GM12878 (cell line): ENCODE measurements at regions not wholly inside any gene's neighbourhood (a gene's known extent, or its start where the extent isn't known, plus 50 kb on each side); places are given as distances from the start of the nearest gene placed in this dataset.

ENCODE experiments used
- ATAC-seq: fragments of 200-7000 bp; cut with Tn5 transposase; 3 replicates; pipeline ENCODE4 v1.9.1; 2020; ENCODE audit warnings: mild to moderate bottlenecking, moderate library complexity
- BruUV-seq: library from RNA; stranded (reverse); fragments of 400-500 nt; replicated peaks from 2 replicates; lab custom pipeline; 2021; lab: Mats Ljungman, UMichigan
- CTCF ChIA-PET: fragments of 300-600 bp; sonication (Branson Sonifier 250); formaldehyde crosslinking; extraction: SDS; loops from one replicate; lab custom pipeline; 2021; ENCODE audit warnings: inconsistent platforms; lab: Yijun Ruan, JAX
- POLR2A ChIA-PET: fragments of 350-600 bp; formaldehyde crosslinking; extraction: SDS; loops from one replicate; lab custom pipeline; 2021; ENCODE audit warnings: inconsistent platforms; lab: Charles Lee
- RAD21 ChIA-PET: fragments of 300-600 bp; sonication (Branson Sonifier 250); formaldehyde crosslinking; loops from one replicate; lab custom pipeline; 2023; ENCODE audit warnings: antibody characterized with exemption; ENCODE audit not compliant: unreplicated experiment; lab: Charles Lee
- SMC1A ChIA-PET: fragments of 300-600 bp; sonication (Branson Sonifier 250); formaldehyde crosslinking; loops from one replicate; lab custom pipeline; 2023; ENCODE audit not compliant: unreplicated experiment, uncharacterized antibody; lab: Charles Lee
- DNase-seq: peaks from one replicate; pipeline ENCODE4 v3.0.0-alpha.2; 2011; ENCODE audit warnings: low read depth, low spot score
- FAIRE-seq: peaks from 3 replicates; lab custom pipeline; 2011; peaks lifted over from hg19 to GRCh38; lab: Jason Lieb, UNC
- H2AFZ ChIP-seq: 2 replicates; pipeline ENCODE4 v1.6.0; 2011; ENCODE audit warnings: low read depth, low read length, control low read depth; ENCODE audit not compliant: control insufficient read depth
- H3K27ac ChIP-seq: 2 replicates; pipeline ENCODE4 v1.5.1; 2011; ENCODE audit warnings: control low read depth; ENCODE audit not compliant: control insufficient read depth, insufficient read depth
- H3K27me3 ChIP-seq, 2 experiments: replicated peaks in 1 of 2; 2 replicates each; pipeline versions ENCODE4 v1.6.0 to v1.6.1; 2011; ENCODE audit warnings: low read length in 1 of 2; ENCODE audit not compliant: control insufficient read depth in 2 of 2, insufficient read depth in 2 of 2
- H3K36me3 ChIP-seq, 2 experiments: 2 replicates each; pipeline ENCODE4 v1.5.1; 2011; ENCODE audit warnings: low read length in 1 of 2; ENCODE audit not compliant: control insufficient read depth in 2 of 2, insufficient read depth in 2 of 2
- H3K4me1 ChIP-seq: 2 replicates; pipeline ENCODE4 v1.6.1; 2011; ENCODE audit warnings: mild to moderate bottlenecking, low read length, moderate library complexity, mixed read lengths; ENCODE audit not compliant: control insufficient read depth, insufficient read depth
- H3K4me2 ChIP-seq: 2 replicates; pipeline ENCODE4 v1.6.0; 2011; ENCODE audit warnings: control low read depth; ENCODE audit not compliant: control insufficient read depth, insufficient read depth
- H3K4me3 ChIP-seq: fragments of 200-600 bp; sonication (generic); 2 replicates; pipeline ENCODE4 v1.5.1; 2016
- H3K79me2 ChIP-seq: 2 replicates; pipeline ENCODE4 v1.6.0; 2011; ENCODE audit warnings: low read length; ENCODE audit not compliant: control insufficient read depth, insufficient read depth
- H3K9ac ChIP-seq: 2 replicates; pipeline ENCODE4 v1.8.0; 2011; ENCODE audit warnings: low read length, control low read depth, mixed read lengths; ENCODE audit not compliant: control insufficient read depth, insufficient read depth
- H3K9me3 ChIP-seq: replicated peaks from 3 replicates; pipeline ENCODE4 v1.5.1; 2011; ENCODE audit warnings: mild to moderate bottlenecking, low read length; ENCODE audit not compliant: control insufficient read depth, insufficient read depth
- H4K20me1 ChIP-seq: 2 replicates; pipeline ENCODE4 v1.6.0; 2011; ENCODE audit not compliant: control insufficient read depth, insufficient read depth
- ASH2L ChIP-seq: fragments of 300-600, 200-600 bp; sonication (generic); IDR thresholded peaks from 2 replicates; pipeline ENCODE4 v1.6.1; 2017; ENCODE audit warnings: low read depth, mild to moderate bottlenecking, borderline replicate concordance
- BCL11A ChIP-seq: IDR thresholded peaks from 2 replicates; pipeline ENCODE4 v1.6.1; 2011; ENCODE audit warnings: low read depth, low read length
- CBFB ChIP-seq: IDR thresholded peaks from 2 replicates; pipeline ENCODE4 v1.6.1; 2016; ENCODE audit warnings: antibody characterized with exemption, low read depth
- CREM ChIP-seq: IDR thresholded peaks from 2 replicates; pipeline ENCODE4 v1.6.1; 2014; ENCODE audit warnings: antibody characterized with exemption, low read depth
- EED ChIP-seq: sonication (generic); IDR thresholded peaks from 2 replicates; pipeline ENCODE4 v1.6.1; 2016; ENCODE audit warnings: antibody characterized with exemption, low read depth
- EP300 ChIP-seq, 2 experiments: fragments of 150-350 bp in 1 of 2; IDR thresholded peaks; 2 replicates each; pipeline ENCODE4 v1.6.1; 2011 to 2012; ENCODE audit warnings: low read depth in 2 of 2, low read length in 2 of 2, borderline replicate concordance in 1 of 2, improper control_type of control experiment in 1 of 2, inconsistent platforms in 1 of 2; ENCODE audit not compliant: control insufficient read depth in 1 of 2
- ETV6 ChIP-seq, 2 experiments: fragments of 450-650 bp in 1 of 2; IDR thresholded peaks in 1 of 2; conservative IDR thresholded peaks in 1 of 2; 2 replicates each; pipeline ENCODE4 v1.6.1; 2014; ENCODE audit warnings: antibody characterized with exemption in 1 of 2, borderline replicate concordance in 1 of 2, low read depth in 1 of 2, mild to moderate bottlenecking in 1 of 2, moderate library complexity in 1 of 2
- GATAD2B ChIP-seq: fragments of 450-650 bp; conservative IDR thresholded peaks from 2 replicates; pipeline ENCODE4 v1.6.1; 2017; ENCODE audit warnings: low read depth, mild to moderate bottlenecking, moderate library complexity
- KDM1A ChIP-seq: fragments of 200-600 bp; sonication (generic); IDR thresholded peaks from 2 replicates; pipeline ENCODE4 v1.6.1; 2016; ENCODE audit warnings: borderline replicate concordance
- MTA2 ChIP-seq: fragments of 450-650 bp; IDR thresholded peaks from 2 replicates; pipeline ENCODE4 v1.6.1; 2016; ENCODE audit warnings: low read depth, mild to moderate bottlenecking, moderate library complexity
- NFIC ChIP-seq: IDR thresholded peaks from 2 replicates; pipeline ENCODE4 v1.6.1; 2012; ENCODE audit warnings: low read depth, mild to moderate bottlenecking, inconsistent platforms, low read length, moderate library complexity
- NFYB ChIP-seq: IDR thresholded peaks from 2 replicates; pipeline ENCODE4 v1.6.1; 2011; ENCODE audit warnings: low read depth, mild to moderate bottlenecking, low read length, improper control_type of control experiment, moderate library complexity; ENCODE audit not compliant: insufficient read depth
- NR2F1 ChIP-seq: fragments of 450-650 bp; conservative IDR thresholded peaks from 2 replicates; pipeline ENCODE4 v1.6.1; 2017; ENCODE audit warnings: mild to moderate bottlenecking
- PML ChIP-seq: IDR thresholded peaks from 2 replicates; pipeline ENCODE4 v1.6.1; 2012; ENCODE audit warnings: low read length, inconsistent platforms
- SIN3A ChIP-seq: IDR thresholded peaks from 2 replicates; pipeline ENCODE4 v1.6.1; 2012; ENCODE audit warnings: low read depth, low read length, improper control_type of control experiment
- SRF ChIP-seq, 2 experiments: IDR thresholded peaks; 2 replicates each; pipeline ENCODE4 v1.6.1; 2011; ENCODE audit warnings: low read depth in 2 of 2, low read length in 2 of 2, mild to moderate bottlenecking in 1 of 2, moderate library complexity in 1 of 2
- TARDBP ChIP-seq: IDR thresholded peaks from 2 replicates; pipeline ENCODE4 v1.6.1; 2016; ENCODE audit warnings: borderline replicate concordance
- TBL1XR1 ChIP-seq: IDR thresholded peaks from 2 replicates; pipeline ENCODE4 v1.6.1; 2012; ENCODE audit warnings: low read depth, low read length, improper control_type of control experiment
- WGBS: methylation state at CpG from one replicate; pipeline ENCODE4 v1.1.6; 2016; ENCODE audit warnings: low lambda C conversion rate; ENCODE audit not compliant: insufficient replicate concordance, insufficient coverage; ENCODE audit errors: missing lambda C conversion rate; 5-methylcytosine and 5-hydroxymethylcytosine counted together
- in situ Hi-C: fragments of 300-500 bp; cut with MboI; formaldehyde crosslinking; loops from 9 replicates; pipeline ENCODE4 v1.14.3; 2018; ENCODE audit warnings: mixed read lengths
- intact Hi-C: fragments of 100-400 bp; cut with micrococcal nuclease; formaldehyde crosslinking; loops from one replicate; pipeline ENCODE4 v1.14.2; 2022; ENCODE audit not compliant: unreplicated experiment
- TF ChIP-seq, protein P1 (sequence below): fragments of 450-650 bp; IDR thresholded peaks from 2 replicates; pipeline ENCODE4 v1.6.1; 2017; ENCODE audit warnings: low read depth, mild to moderate bottlenecking, moderate library complexity
- TF ChIP-seq, protein P2 (sequence below): fragments of 450-650 bp; IDR thresholded peaks from 2 replicates; pipeline ENCODE4 v1.6.1; 2017; ENCODE audit warnings: mild to moderate bottlenecking

- no peak overlapping the region for H3K27ac ChIP-seq
- CTCF ChIA-PET, result interaction anchor here (1.0 to 1.4 kb wide), 4 partner anchors 12 to 122 kb away, joined by 3 to 5 read pairs (median 4); no protein-coding TSS in a partner anchor
- in situ Hi-C loops (no loop called here), intact Hi-C loops (no loop called here)
- RAD21 ChIA-PET, result no interaction called here
- DNase-seq, result no peak
- FAIRE-seq, result no peak
- no peak overlapping the region for H3K4me3 ChIP-seq
- POLR2A ChIA-PET, result interaction anchor here (0.6 kb wide), 1 partner anchor 122 kb away, joined by 3 read pairs; no protein-coding TSS in a partner anchor
- WGBS, result 68% methylated on average over 9 of the region's 9 CpGs
- H3K9ac ChIP-seq, result no peak overlapping the region
- TF ChIP-seq SRF (IDR thresholded peaks at IDR 0.05; ENCODE audit: low read depth in 2 of 2, low read length in 2 of 2) (no peak), SIN3A (no peak), MTA2 (no peak), PML (no peak), CBFB (no peak), BCL11A (no peak), ETV6 (conservative IDR thresholded peaks at IDR 0.05 in 1 of 2, IDR thresholded peaks at IDR 0.05 in 1 of 2; ENCODE audit: borderline replicate concordance in 1 of 2, low read depth in 1 of 2) (no peak), EED (no peak), EP300 (IDR thresholded peaks at IDR 0.05; ENCODE audit: borderline replicate concordance in 1 of 2, control insufficient read depth in 1 of 2, low read depth in 2 of 2, low read length in 2 of 2) (no peak), CREM (no peak), NFYB (no peak), TARDBP (no peak), NR2F1 (no peak), ASH2L (no peak), TBL1XR1 (no peak), NFIC (no peak), GATAD2B (no peak), KDM1A (no peak)
- TF ChIP-seq, protein P1, sequence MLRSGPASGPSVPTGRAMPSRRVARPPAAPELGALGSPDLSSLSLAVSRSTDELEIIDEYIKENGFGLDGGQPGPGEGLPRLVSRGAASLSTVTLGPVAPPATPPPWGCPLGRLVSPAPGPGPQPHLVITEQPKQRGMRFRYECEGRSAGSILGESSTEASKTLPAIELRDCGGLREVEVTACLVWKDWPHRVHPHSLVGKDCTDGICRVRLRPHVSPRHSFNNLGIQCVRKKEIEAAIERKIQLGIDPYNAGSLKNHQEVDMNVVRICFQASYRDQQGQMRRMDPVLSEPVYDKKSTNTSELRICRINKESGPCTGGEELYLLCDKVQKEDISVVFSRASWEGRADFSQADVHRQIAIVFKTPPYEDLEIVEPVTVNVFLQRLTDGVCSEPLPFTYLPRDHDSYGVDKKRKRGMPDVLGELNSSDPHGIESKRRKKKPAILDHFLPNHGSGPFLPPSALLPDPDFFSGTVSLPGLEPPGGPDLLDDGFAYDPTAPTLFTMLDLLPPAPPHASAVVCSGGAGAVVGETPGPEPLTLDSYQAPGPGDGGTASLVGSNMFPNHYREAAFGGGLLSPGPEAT, result no peak
- TF ChIP-seq, protein P2, sequence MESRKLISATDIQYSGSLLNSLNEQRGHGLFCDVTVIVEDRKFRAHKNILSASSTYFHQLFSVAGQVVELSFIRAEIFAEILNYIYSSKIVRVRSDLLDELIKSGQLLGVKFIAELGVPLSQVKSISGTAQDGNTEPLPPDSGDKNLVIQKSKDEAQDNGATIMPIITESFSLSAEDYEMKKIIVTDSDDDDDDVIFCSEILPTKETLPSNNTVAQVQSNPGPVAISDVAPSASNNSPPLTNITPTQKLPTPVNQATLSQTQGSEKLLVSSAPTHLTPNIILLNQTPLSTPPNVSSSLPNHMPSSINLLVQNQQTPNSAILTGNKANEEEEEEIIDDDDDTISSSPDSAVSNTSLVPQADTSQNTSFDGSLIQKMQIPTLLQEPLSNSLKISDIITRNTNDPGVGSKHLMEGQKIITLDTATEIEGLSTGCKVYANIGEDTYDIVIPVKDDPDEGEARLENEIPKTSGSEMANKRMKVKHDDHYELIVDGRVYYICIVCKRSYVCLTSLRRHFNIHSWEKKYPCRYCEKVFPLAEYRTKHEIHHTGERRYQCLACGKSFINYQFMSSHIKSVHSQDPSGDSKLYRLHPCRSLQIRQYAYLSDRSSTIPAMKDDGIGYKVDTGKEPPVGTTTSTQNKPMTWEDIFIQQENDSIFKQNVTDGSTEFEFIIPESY, result no peak
- no peak for ATAC-seq
- SMC1A ChIA-PET, result interaction anchor here (0.9 to 1.0 kb wide), 2 partner anchors 12 to 16 kb away, joined by 3 to 4 read pairs; no protein-coding TSS in a partner anchor
- H3K4me1 ChIP-seq, result no peaks in the 10 kb centered on the region
- no peaks in the 10 kb centered on the region for H3K9me3 ChIP-seq
- no peak overlapping the region for H2AFZ ChIP-seq
- no peaks in the 10 kb centered on the region for H3K36me3 ChIP-seq
- H3K4me2 ChIP-seq, result no peak overlapping the region
- no peaks in the 10 kb centered on the region; a peak in 1 of 4 replicates for H3K27me3 ChIP-seq
- BruUV-seq, result no TSS peak
- H4K20me1 ChIP-seq, result no peaks in the 10 kb centered on the region
- no peaks in the 10 kb centered on the region for H3K79me2 ChIP-seq
Measured at GRCh38 chr11:8801121-8801520, 109.9 kb upstream of the AKIP1 start.
